ENCODE measurements at regions not wholly inside any gene's neighbourhood (a gene's known extent, or its start where the extent isn't known, plus 50 kb on each side); places are given as distances from the start of the nearest gene placed in this dataset.
"Not testable (repeated sequence)": the region's sequence is repeated elsewhere in the genome, so short reads cannot be mapped to it uniquely, and the experiment has no call there.

DNA sequence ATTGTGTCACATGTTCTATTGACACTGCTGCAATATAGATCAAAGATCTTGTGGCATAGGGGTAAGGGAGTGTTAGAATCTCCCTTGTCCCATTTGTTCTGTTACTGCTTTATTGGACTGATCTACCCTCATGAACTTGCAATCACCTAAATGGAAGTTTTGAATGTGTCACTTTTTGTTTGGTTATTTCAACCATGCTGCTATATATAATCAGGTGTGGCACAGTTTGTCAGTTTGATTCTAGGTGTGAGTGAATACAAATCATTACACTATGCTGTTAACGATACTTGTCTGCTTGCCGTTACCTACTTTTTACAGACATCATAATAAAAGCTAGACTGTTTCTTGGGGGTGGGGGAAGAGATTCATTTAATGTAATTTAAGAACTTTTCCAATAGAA lies 82.6 kb downstream of the MAB21L3 start:
- no peaks in the 10 kb centered on the region for H3K79me2 ChIP-seq (ENCODE audit: low read length)
- H3K9me3 ChIP-seq (replicated peaks; ENCODE audit: insufficient read depth, low read length) = no peaks in the 10 kb centered on the region
- TF ChIP-seq, protein P1, sequence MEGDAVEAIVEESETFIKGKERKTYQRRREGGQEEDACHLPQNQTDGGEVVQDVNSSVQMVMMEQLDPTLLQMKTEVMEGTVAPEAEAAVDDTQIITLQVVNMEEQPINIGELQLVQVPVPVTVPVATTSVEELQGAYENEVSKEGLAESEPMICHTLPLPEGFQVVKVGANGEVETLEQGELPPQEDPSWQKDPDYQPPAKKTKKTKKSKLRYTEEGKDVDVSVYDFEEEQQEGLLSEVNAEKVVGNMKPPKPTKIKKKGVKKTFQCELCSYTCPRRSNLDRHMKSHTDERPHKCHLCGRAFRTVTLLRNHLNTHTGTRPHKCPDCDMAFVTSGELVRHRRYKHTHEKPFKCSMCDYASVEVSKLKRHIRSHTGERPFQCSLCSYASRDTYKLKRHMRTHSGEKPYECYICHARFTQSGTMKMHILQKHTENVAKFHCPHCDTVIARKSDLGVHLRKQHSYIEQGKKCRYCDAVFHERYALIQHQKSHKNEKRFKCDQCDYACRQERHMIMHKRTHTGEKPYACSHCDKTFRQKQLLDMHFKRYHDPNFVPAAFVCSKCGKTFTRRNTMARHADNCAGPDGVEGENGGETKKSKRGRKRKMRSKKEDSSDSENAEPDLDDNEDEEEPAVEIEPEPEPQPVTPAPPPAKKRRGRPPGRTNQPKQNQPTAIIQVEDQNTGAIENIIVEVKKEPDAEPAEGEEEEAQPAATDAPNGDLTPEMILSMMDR (IDR thresholded peaks at IDR 0.05; ENCODE audit: low read length) = no peak
- TF ChIP-seq EZH2phosphoT487 (IDR thresholded peaks at IDR 0.05; ENCODE audit: low read length) (no peak), EZH2 (optimal IDR thresholded peaks at IDR 0.05; ENCODE audit: low read depth, low read length) (no peak)
- no peaks in the 10 kb centered on the region for H4K20me1 ChIP-seq (ENCODE audit: insufficient read depth, low read length)
- H2AFZ ChIP-seq (ENCODE audit: low read length) = no peak overlapping the region
- H3F3A ChIP-seq (ENCODE audit: insufficient read depth, low read length) = no peaks in the 10 kb centered on the region
- no peaks in the 10 kb centered on the region for H3K36me3 ChIP-seq (replicated peaks; ENCODE audit: insufficient read depth, low read length)
- no peak overlapping the region for H3K27ac ChIP-seq (ENCODE audit: low read length)
- H3K4me1 ChIP-seq (ENCODE audit: low read length) = no peaks in the 10 kb centered on the region
- no peaks in the 10 kb centered on the region for H3K27me3 ChIP-seq (replicated peaks; ENCODE audit: insufficient read depth, low read length)
- no peak overlapping the region for H3K9ac ChIP-seq (ENCODE audit: low read length)
- H3K9me2 ChIP-seq (replicated peaks; ENCODE audit: insufficient read depth, low read length) = no peaks in the 10 kb centered on the region
- no peak overlapping the region for H3K4me3 ChIP-seq (ENCODE audit: low read length)
- no peak overlapping the region for H3K4me2 ChIP-seq (ENCODE audit: low read depth, low read length)
- DNase-seq = no peak

DNA sequence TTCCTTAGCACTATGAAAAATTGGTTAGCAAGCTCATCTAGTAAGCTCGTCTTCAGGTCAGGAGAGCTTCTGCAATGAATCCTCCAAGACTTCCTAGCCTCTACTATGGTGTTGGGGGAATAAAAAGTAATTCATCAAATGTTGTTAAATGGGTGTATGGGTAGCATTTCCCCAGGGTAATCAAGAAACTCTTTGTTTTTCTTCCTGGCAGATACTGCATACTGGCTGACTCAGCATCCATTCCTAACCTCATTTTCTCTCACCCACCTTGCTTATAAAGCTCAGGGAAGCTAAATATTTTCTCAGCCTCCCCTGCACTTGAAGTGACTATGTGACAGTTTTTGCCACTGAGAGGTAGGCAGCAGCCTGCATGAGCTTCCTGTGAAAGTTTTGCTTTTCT lies 83.4 kb downstream of the MAB21L3 start:
- Histone ChIP-seq H3K27me3 (replicated peaks; ENCODE audit: insufficient read depth, low read length) (no peaks in the 10 kb centered on the region), H3K4me3 (ENCODE audit: low read length) (no peak overlapping the region), H3K9me2 (replicated peaks; ENCODE audit: insufficient read depth, low read length) (no peaks in the 10 kb centered on the region), H3K4me1 (ENCODE audit: low read length) (no peaks in the 10 kb centered on the region), H2AFZ (ENCODE audit: low read length) (no peak overlapping the region), H3K9ac (ENCODE audit: low read length) (no peak overlapping the region), H4K20me1 (ENCODE audit: insufficient read depth, low read length) (no peaks in the 10 kb centered on the region), H3K9me3 (replicated peaks; ENCODE audit: insufficient read depth, low read length) (no peaks in the 10 kb centered on the region), H3K27ac (ENCODE audit: low read length) (no peak overlapping the region), H3F3A (ENCODE audit: insufficient read depth, low read length) (no peaks in the 10 kb centered on the region), H3K36me3 (replicated peaks; ENCODE audit: insufficient read depth, low read length) (no peaks in the 10 kb centered on the region), H3K4me2 (ENCODE audit: low read depth, low read length) (no peak overlapping the region), H3K79me2 (ENCODE audit: low read length) (no peaks in the 10 kb centered on the region)
- peak; percentile 35 for DNase-seq
- no peak for TF ChIP-seq EZH2 (optimal IDR thresholded peaks at IDR 0.05; ENCODE audit: low read depth, low read length)
- TF ChIP-seq EZH2phosphoT487 (IDR thresholded peaks at IDR 0.05; ENCODE audit: low read length) = no peak
- TF ChIP-seq, protein P1 (IDR thresholded peaks at IDR 0.05; ENCODE audit: low read length) = no peak

DNA sequence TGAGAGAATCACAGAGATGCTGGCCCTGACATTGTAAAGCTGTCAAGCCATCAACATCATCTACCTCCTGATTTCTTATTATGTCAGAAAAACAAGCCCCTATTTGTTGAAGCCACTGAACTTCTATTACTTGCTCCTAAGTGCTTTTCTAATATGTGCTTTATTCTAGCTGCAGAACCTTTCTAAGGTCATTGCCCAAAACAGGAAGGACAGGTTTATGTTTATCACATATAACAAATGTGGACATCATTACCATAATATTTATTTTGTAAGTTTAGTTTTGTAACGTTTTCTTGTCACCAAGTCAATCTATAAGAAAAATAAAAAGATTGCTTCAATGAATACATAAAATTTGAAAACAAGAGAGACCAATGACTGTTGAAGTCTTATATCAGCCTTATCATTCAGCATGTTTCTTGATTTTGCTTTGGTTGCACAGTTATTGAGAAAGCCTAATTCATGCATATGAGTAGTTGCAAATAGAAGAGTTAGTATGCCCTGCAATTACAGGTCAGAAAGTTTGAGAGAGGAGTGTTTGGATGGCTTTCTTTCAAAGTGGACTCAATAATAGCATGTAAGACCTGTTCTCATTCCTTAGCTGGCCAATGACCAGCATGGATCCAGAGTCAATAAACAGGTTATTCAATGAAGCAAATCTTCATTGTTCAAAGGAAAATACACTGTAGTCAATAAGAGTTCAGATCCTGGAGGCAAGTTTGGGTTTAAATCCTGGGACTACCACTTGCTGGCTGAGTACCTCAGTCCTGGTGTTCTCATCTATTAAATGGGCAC lies 84.1 kb downstream of the MAB21L3 start:
- Histone ChIP-seq H3F3A (ENCODE audit: insufficient read depth, low read length) (no peaks in the 10 kb centered on the region), H3K9me3 (replicated peaks; ENCODE audit: insufficient read depth, low read length) (no peaks in the 10 kb centered on the region), H2AFZ (ENCODE audit: low read length) (no peak overlapping the region), H3K36me3 (replicated peaks; ENCODE audit: insufficient read depth, low read length) (no peaks in the 10 kb centered on the region), H3K4me2 (ENCODE audit: low read depth, low read length) (no peak overlapping the region), H3K79me2 (ENCODE audit: low read length) (no peaks in the 10 kb centered on the region), H3K27me3 (replicated peaks; ENCODE audit: insufficient read depth, low read length) (no peaks in the 10 kb centered on the region), H3K4me3 (ENCODE audit: low read length) (no peak overlapping the region), H3K9ac (ENCODE audit: low read length) (no peak overlapping the region), H4K20me1 (ENCODE audit: insufficient read depth, low read length) (no peaks in the 10 kb centered on the region), H3K9me2 (replicated peaks; ENCODE audit: insufficient read depth, low read length) (no peaks in the 10 kb centered on the region), H3K4me1 (ENCODE audit: low read length) (no peaks in the 10 kb centered on the region), H3K27ac (ENCODE audit: low read length) (no peak overlapping the region)
- TF ChIP-seq EZH2 (optimal IDR thresholded peaks at IDR 0.05; ENCODE audit: low read depth, low read length) = no peak
- TF ChIP-seq EZH2phosphoT487 (IDR thresholded peaks at IDR 0.05; ENCODE audit: low read length) = no peak
- TF ChIP-seq, protein P1 (IDR thresholded peaks at IDR 0.05; ENCODE audit: low read length) = no peak
- DNase-seq = no peak

DNA sequence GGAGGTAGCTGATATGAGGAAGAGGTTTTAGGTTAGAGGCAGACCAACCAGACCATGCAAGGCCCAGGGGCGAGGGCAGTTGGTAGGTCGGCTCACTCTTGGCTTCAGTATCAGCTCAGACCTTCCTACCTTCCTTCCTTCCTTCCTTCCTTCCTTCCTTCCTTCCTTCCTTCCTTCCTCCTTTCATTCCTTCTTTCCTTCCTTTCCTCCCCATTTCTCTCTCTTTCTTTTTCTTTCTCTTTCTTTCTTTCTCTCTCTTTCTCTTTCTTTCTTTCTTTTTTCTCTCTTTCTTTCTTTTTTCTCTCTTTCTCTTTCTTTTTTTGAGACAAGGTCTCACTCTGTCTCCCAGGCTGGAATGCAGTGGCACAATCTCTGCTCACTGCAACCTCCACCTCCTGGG lies 89.1 kb downstream of the MAB21L3 start:
- not testable (repeated sequence) for H3K9ac ChIP-seq (ENCODE audit: low read length); H3K27me3 ChIP-seq (replicated peaks; ENCODE audit: insufficient read depth, low read length); H3K4me2 ChIP-seq (ENCODE audit: low read depth, low read length); H3K9me3 ChIP-seq (replicated peaks; ENCODE audit: insufficient read depth, low read length); DNase-seq; H3K9me2 ChIP-seq (replicated peaks; ENCODE audit: insufficient read depth, low read length); H3K4me1 ChIP-seq (ENCODE audit: low read length); H4K20me1 ChIP-seq (ENCODE audit: insufficient read depth, low read length); H3F3A ChIP-seq (ENCODE audit: insufficient read depth, low read length); H3K27ac ChIP-seq (ENCODE audit: low read length); H3K4me3 ChIP-seq (ENCODE audit: low read length); H2AFZ ChIP-seq (ENCODE audit: low read length); H3K36me3 ChIP-seq (replicated peaks; ENCODE audit: insufficient read depth, low read length); H3K79me2 ChIP-seq (ENCODE audit: low read length)
